ENCODE measurements at regions not wholly inside any gene's neighbourhood (a gene's known extent, or its start where the extent isn't known, plus 50 kb on each side); places are given as distances from the start of the nearest gene placed in this dataset.
A peak's percentile ranks its signal among the peaks of the same experiment; 100 is the strongest.

DNA sequence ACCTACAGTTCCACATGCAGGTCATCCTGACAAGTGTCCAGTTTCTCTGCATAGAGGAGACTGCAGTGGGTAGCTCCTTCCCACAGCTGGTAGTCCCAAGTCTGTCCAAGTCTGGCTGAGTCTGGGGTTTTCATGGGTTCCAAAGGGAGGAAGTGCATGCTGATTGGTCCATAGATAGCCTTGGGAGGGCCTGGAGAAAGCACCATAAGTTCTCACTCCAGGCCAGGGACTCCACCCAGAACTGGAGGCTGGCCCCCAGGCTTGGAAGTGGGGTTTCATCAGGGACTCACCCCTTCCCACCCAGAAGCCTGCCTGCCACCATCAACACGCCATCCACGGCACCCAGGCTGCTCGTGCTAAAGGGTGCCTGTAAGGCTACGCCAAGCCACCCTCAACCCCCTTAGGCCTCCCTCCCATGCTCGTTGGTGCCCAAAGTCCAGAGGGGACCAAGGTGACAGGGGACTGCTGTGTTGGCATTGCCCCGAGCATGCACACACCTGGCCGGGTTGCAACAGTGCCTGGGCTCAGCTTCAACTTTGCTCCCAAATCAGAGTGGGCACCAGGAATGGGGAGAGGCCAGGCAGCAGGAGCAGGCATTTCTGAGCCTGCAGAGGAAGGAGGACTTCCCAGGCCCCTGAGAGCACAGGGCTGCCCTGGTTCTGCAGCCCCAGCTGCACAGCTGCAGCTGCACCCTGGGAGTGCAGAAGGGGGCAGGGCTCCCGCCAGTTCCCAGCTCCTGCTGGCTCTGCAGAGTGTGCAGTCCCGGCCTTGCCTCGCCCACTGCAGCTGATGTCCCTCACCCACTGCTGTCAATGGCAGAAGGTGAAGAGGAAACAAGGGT is 116.5 kb upstream of the MAP2 start:
- no peak for TF ChIP-seq EZH2 (IDR thresholded peaks at IDR 0.05; ENCODE audit: low read depth, unreplicated experiment)
- TF ChIP-seq, protein P1, sequence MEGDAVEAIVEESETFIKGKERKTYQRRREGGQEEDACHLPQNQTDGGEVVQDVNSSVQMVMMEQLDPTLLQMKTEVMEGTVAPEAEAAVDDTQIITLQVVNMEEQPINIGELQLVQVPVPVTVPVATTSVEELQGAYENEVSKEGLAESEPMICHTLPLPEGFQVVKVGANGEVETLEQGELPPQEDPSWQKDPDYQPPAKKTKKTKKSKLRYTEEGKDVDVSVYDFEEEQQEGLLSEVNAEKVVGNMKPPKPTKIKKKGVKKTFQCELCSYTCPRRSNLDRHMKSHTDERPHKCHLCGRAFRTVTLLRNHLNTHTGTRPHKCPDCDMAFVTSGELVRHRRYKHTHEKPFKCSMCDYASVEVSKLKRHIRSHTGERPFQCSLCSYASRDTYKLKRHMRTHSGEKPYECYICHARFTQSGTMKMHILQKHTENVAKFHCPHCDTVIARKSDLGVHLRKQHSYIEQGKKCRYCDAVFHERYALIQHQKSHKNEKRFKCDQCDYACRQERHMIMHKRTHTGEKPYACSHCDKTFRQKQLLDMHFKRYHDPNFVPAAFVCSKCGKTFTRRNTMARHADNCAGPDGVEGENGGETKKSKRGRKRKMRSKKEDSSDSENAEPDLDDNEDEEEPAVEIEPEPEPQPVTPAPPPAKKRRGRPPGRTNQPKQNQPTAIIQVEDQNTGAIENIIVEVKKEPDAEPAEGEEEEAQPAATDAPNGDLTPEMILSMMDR (conservative IDR thresholded peaks at IDR 0.05; ENCODE audit: low read depth in 2 of 2) = no peak
- peak; percentile 89 for TF ChIP-seq POLR2AphosphoS5 (IDR thresholded peaks at IDR 0.05; ENCODE audit: low read depth)
- TF ChIP-seq, protein P2, sequence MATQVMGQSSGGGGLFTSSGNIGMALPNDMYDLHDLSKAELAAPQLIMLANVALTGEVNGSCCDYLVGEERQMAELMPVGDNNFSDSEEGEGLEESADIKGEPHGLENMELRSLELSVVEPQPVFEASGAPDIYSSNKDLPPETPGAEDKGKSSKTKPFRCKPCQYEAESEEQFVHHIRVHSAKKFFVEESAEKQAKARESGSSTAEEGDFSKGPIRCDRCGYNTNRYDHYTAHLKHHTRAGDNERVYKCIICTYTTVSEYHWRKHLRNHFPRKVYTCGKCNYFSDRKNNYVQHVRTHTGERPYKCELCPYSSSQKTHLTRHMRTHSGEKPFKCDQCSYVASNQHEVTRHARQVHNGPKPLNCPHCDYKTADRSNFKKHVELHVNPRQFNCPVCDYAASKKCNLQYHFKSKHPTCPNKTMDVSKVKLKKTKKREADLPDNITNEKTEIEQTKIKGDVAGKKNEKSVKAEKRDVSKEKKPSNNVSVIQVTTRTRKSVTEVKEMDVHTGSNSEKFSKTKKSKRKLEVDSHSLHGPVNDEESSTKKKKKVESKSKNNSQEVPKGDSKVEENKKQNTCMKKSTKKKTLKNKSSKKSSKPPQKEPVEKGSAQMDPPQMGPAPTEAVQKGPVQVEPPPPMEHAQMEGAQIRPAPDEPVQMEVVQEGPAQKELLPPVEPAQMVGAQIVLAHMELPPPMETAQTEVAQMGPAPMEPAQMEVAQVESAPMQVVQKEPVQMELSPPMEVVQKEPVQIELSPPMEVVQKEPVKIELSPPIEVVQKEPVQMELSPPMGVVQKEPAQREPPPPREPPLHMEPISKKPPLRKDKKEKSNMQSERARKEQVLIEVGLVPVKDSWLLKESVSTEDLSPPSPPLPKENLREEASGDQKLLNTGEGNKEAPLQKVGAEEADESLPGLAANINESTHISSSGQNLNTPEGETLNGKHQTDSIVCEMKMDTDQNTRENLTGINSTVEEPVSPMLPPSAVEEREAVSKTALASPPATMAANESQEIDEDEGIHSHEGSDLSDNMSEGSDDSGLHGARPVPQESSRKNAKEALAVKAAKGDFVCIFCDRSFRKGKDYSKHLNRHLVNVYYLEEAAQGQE (IDR thresholded peaks at IDR 0.05; ENCODE audit: unreplicated experiment) = no peak
- no peak for TF ChIP-seq EZH2phosphoT487 (IDR thresholded peaks at IDR 0.05; ENCODE audit: unreplicated experiment)
- no peak for TF ChIP-seq JUNB (IDR thresholded peaks at IDR 0.05; ENCODE audit: unreplicated experiment)
- no peak for TF ChIP-seq CREB1 (CRISPR knock-in tag; IDR thresholded peaks at IDR 0.05; ENCODE audit: low read depth)
- peak; percentile 38; the same call in 1 of the 2 replicates for TF ChIP-seq NANOG (IDR thresholded peaks at IDR 0.05; ENCODE audit: borderline replicate concordance)
- TF ChIP-seq, protein P3, sequence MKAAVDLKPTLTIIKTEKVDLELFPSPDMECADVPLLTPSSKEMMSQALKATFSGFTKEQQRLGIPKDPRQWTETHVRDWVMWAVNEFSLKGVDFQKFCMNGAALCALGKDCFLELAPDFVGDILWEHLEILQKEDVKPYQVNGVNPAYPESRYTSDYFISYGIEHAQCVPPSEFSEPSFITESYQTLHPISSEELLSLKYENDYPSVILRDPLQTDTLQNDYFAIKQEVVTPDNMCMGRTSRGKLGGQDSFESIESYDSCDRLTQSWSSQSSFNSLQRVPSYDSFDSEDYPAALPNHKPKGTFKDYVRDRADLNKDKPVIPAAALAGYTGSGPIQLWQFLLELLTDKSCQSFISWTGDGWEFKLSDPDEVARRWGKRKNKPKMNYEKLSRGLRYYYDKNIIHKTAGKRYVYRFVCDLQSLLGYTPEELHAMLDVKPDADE (IDR thresholded peaks at IDR 0.05) = 0 out of 2 replicates have a peak, but pooled peaks have one; percentile 25
